ENCODE measurements at regions not wholly inside any gene's neighbourhood (a gene's known extent, or its start where the extent isn't known, plus 50 kb on each side); places are given as distances from the start of the nearest gene placed in this dataset.

- H3K4me3 ChIP-seq: no peak overlapping the region
- no peak overlapping the region for H3K27ac ChIP-seq
- TF ChIP-seq CTCF (IDR thresholded peaks at IDR 0.05): no peak
- DNase-seq (ENCODE audit: low spot score): no peak
Measured at GRCh38 chr4:164108971-164109370, 614.5 kb downstream of the TMA16 start.

GRCh38 chr4:164109503-164109902 lies 615.0 kb downstream of the TMA16 start:
- DNase-seq (ENCODE audit: low spot score): no peak
- Histone ChIP-seq H3K27ac (no peak overlapping the region), H3K4me3 (no peak overlapping the region)
- TF ChIP-seq CTCF (IDR thresholded peaks at IDR 0.05): no peak

- no peak for TF ChIP-seq CTCF (IDR thresholded peaks at IDR 0.05)
- Histone ChIP-seq H3K27ac (no peak overlapping the region), H3K4me3 (no peak overlapping the region)
- DNase-seq (ENCODE audit: low spot score): no peak
Measured at GRCh38 chr4:164115236-164115635, 620.7 kb downstream of the TMA16 start.

GRCh38 chr4:164116286-164116685 lies 621.8 kb downstream of the TMA16 start:
- no peak for TF ChIP-seq CTCF (IDR thresholded peaks at IDR 0.05)
- H3K27ac ChIP-seq: no peak overlapping the region
- no peak for DNase-seq (ENCODE audit: low spot score)
- H3K4me3 ChIP-seq: no peak overlapping the region

- TF ChIP-seq CTCF (IDR thresholded peaks at IDR 0.05): no peak
Measured at GRCh38 chr4:164134388-164134787, 619.5 kb upstream of the SMIM31 start.

GRCh38 chr4:164136180-164136616 lies 617.7 kb upstream of the SMIM31 start:
- Histone ChIP-seq H3K4me3 (no peak overlapping the region), H3K27ac (no peak overlapping the region)
- no peak for TF ChIP-seq CTCF (IDR thresholded peaks at IDR 0.05)
- DNase-seq (ENCODE audit: low spot score): no peak

More at GRCh38 chr4:164134388-164134787, 619.5 kb upstream of the SMIM31 start:
- no peak for DNase-seq (ENCODE audit: low spot score)
- Histone ChIP-seq H3K27ac (no peak overlapping the region), H3K4me3 (no peak overlapping the region)

- H3K27ac ChIP-seq: no peak overlapping the region
- DNase-seq (ENCODE audit: low spot score): no peak
- TF ChIP-seq CTCF (IDR thresholded peaks at IDR 0.05): no peak
Measured at GRCh38 chr4:164138521-164138920, 615.4 kb upstream of the SMIM31 start.

More at GRCh38 chr4:164138521-164138920, 615.4 kb upstream of the SMIM31 start:
- H3K4me3 ChIP-seq: no peak overlapping the region

Data from coronary artery (tissue), 2 donors.